Neural crest cell (in vitro differentiated cells): ENCODE measurements at regions not wholly inside any gene's neighbourhood (a gene's known extent, or its start where the extent isn't known, plus 50 kb on each side); places are given as distances from the start of the nearest gene placed in this dataset.

Experiments used
- DNase-seq: peaks from one replicate; pipeline ENCODE4 v3.0.0; 2021; ENCODE audit warnings: low read depth, mixed read lengths, low spot score
- H3K27ac Mint-ChIP-seq: one replicate; pipeline ENCODE4 v1.8.0; 2021; ENCODE audit warnings: mild to moderate bottlenecking, mixed read lengths; ENCODE audit not compliant: unreplicated experiment
- H3K27me3 Mint-ChIP-seq: 2 replicates; pipeline ENCODE4 v1.8.0; 2021; ENCODE audit warnings: low read depth, mild to moderate bottlenecking, mixed read lengths
- H3K36me3 Mint-ChIP-seq: 2 replicates; pipeline ENCODE4 v1.8.0; 2021; ENCODE audit warnings: low read depth, mild to moderate bottlenecking, mixed read lengths
- H3K4me1 Mint-ChIP-seq: 2 replicates; pipeline ENCODE4 v1.8.0; 2021; ENCODE audit warnings: mixed read lengths
- H3K4me3 Mint-ChIP-seq: one replicate; pipeline ENCODE4 v1.8.0; 2021; ENCODE audit warnings: mild to moderate bottlenecking, mixed read lengths
- H3K9me3 Mint-ChIP-seq: 2 replicates; pipeline ENCODE4 v1.8.0; 2021; ENCODE audit warnings: mixed read lengths
- TF ChIP-seq, protein P1 (sequence below): fragments of 200-600 bp; sonication (generic); conservative IDR thresholded peaks from 2 replicates; pipeline ENCODE4 v1.5.0; 2021; ENCODE audit warnings: antibody characterized with exemption, mild to moderate bottlenecking

DNA sequence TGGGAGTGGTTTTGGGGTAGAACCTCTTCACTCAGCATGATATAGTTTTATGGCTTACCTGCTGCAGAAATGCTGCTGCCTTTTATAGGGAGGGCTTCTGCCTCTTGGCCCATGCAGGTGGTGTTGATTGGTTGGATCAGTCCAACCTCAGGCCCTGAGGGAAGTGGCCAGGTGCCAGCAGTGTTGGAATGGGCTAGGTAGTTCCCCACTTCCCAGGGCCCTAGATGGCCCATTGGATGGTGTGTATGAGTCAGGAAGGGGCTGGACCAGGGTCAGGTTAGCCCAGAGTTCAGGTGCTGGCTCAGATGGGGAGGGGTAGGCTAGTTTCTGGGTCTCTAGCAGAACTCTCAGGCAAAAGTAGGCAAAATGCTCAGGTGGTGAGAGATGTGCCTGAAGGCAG is 455.5 kb downstream of the CCSER2 start:
- peaks cover 4% of the 10 kb centered on the region for H3K4me1 Mint-ChIP-seq
- H3K36me3 Mint-ChIP-seq, result no peaks in the 10 kb centered on the region
- TF ChIP-seq, protein P1, sequence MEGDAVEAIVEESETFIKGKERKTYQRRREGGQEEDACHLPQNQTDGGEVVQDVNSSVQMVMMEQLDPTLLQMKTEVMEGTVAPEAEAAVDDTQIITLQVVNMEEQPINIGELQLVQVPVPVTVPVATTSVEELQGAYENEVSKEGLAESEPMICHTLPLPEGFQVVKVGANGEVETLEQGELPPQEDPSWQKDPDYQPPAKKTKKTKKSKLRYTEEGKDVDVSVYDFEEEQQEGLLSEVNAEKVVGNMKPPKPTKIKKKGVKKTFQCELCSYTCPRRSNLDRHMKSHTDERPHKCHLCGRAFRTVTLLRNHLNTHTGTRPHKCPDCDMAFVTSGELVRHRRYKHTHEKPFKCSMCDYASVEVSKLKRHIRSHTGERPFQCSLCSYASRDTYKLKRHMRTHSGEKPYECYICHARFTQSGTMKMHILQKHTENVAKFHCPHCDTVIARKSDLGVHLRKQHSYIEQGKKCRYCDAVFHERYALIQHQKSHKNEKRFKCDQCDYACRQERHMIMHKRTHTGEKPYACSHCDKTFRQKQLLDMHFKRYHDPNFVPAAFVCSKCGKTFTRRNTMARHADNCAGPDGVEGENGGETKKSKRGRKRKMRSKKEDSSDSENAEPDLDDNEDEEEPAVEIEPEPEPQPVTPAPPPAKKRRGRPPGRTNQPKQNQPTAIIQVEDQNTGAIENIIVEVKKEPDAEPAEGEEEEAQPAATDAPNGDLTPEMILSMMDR, result no peak
- H3K27me3 Mint-ChIP-seq, result peaks cover 7% of the 10 kb centered on the region
- no peak for DNase-seq
- no peak overlapping the region for H3K27ac Mint-ChIP-seq
- H3K4me3 Mint-ChIP-seq, result no peak overlapping the region
- H3K9me3 Mint-ChIP-seq, result no peaks in the 10 kb centered on the region

DNA sequence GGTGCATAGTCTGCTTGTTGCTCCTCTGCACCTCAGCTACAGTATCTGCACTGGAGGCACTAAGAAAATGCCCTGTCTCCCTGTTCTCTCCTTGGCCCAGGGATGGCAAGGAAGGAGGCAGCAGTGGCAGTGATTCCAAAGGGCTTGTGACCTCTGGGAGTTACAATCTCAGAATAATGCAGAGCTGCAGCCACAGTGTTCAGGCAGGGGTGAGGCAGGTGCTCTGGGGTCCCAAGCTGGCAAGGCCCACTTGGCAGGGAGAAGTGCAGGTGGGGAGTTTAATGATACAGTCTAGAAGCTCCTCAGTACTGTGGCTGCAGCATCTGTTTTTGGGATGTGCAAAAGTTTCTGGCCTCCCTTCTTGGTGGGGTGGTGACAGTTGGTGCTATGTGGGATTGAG is 456.4 kb downstream of the CCSER2 start:
- Mint-ChIP-seq H3K27me3 (peaks cover 7% of the 10 kb centered on the region), H3K4me3 (no peak overlapping the region), H3K4me1 (peaks cover 4% of the 10 kb centered on the region), H3K9me3 (no peaks in the 10 kb centered on the region), H3K27ac (no peak overlapping the region), H3K36me3 (no peaks in the 10 kb centered on the region)
- DNase-seq, result no peak
- TF ChIP-seq, protein P1, result no peak

DNA sequence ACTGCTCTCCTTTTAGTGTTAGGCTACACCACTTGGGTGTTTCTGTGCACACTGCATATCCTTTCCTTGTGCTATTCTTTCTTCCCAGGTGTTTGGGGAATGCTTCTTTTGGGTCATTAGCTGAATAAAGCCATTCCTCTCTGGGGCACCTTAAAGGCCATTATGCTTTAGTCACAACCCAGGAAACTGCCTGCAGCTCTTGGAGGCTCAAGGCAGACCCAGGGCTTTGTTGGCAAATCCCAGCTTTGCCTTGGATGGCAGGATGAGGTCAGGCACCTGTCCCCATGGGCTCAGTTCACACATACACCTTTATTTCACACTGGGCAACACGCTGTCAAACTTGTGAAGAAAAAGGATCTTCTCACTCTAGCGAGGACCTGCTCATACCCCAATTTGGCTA is 460.6 kb downstream of the CCSER2 start:
- no peaks in the 10 kb centered on the region for H3K4me1 Mint-ChIP-seq
- H3K27ac Mint-ChIP-seq, result no peak overlapping the region
- no peak for DNase-seq
- TF ChIP-seq, protein P1, result no peak
- no peaks in the 10 kb centered on the region for H3K36me3 Mint-ChIP-seq
- H3K4me3 Mint-ChIP-seq, result no peak overlapping the region
- H3K27me3 Mint-ChIP-seq, result peaks cover 8% of the 10 kb centered on the region
- no peaks in the 10 kb centered on the region for H3K9me3 Mint-ChIP-seq

DNA sequence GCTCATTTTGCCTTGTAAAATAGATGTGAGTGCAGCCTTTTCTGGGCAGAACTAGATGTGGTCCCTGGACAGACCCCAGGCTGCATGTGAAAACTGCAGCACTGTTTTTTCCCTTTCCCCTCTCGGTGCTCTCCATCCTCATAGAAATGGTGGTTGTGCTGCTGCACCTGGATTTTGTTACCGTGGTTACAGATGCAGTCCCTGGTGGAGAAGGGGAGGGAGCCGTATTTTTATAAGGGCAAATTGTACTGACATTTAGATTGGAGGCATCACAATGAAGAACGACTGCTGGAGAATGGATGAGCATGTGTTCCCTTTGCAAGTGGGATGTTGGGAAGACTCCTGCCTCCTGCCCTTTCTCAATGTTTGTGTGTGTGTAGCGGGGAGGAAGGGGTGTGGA is 469.9 kb downstream of the CCSER2 start:
- H3K9me3 Mint-ChIP-seq, result no peaks in the 10 kb centered on the region
- H3K27ac Mint-ChIP-seq, result no peak overlapping the region
- H3K4me3 Mint-ChIP-seq, result no peak overlapping the region
- DNase-seq, result no peak
- H3K27me3 Mint-ChIP-seq, result peaks cover 5% of the 10 kb centered on the region
- no peaks in the 10 kb centered on the region for H3K4me1 Mint-ChIP-seq
- TF ChIP-seq, protein P1, result no peak
- H3K36me3 Mint-ChIP-seq, result no peaks in the 10 kb centered on the region

DNA sequence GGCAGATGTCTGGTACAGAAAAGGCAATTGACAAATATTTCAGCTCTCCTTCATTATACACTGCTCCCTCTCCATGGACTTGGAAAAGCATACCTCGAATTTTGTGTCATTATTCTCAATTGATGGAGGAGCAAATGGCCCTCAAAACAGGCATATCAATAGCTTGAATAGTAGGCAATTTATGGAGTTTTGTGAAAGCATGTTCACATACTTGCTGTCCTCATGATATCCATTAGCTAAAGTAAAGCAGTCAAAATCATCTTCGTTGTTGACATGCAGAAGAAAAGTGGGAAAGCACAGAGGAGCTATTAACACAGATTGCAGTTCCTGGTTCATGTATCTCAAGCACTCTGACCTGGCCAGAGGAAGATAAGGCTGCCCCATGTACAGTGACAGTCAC is 472.8 kb downstream of the CCSER2 start:
- Mint-ChIP-seq H3K36me3 (no peaks in the 10 kb centered on the region), H3K4me3 (no peak overlapping the region), H3K27me3 (peaks cover 5% of the 10 kb centered on the region), H3K9me3 (no peaks in the 10 kb centered on the region), H3K4me1 (no peaks in the 10 kb centered on the region), H3K27ac (no peak overlapping the region)
- TF ChIP-seq, protein P1, result no peak
- no peak for DNase-seq

DNA sequence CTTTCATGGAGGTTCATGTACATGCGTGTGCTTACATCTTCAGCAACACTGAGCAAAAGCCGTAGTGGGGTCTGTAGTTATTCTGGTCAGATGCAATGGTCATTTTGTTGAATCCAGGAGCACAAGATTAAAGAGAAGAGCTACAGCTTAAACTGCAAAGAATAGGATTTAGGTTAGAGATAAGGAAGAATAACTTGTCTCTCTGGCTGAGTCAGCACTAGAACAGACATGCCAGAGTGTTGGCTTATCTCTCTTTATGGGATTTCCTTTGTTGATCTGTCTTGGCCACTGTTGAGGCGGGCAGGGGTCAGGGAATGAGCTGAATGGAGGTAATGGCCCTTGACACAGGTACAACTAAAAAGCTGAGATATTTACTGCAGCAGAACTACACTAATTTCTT is 473.5 kb downstream of the CCSER2 start:
- Mint-ChIP-seq H3K27me3 (peaks cover 5% of the 10 kb centered on the region), H3K27ac (no peak overlapping the region), H3K4me1 (no peaks in the 10 kb centered on the region), H3K9me3 (peaks cover 2% of the 10 kb centered on the region), H3K4me3 (no peak overlapping the region), H3K36me3 (peaks cover 2% of the 10 kb centered on the region)
- TF ChIP-seq, protein P1, result no peak
- no peak for DNase-seq
